Adrenal gland (tissue), 5 donors: ENCODE measurements at regions not wholly inside any gene's neighbourhood (a gene's known extent, or its start where the extent isn't known, plus 50 kb on each side); places are given as distances from the start of the nearest gene placed in this dataset.

Experiments
- CTCF ChIP-seq, 6 experiments: fragments of 450-650 bp in 4 of 6; fragments of 200-600 bp in 2 of 6; sonication (generic) in 1 of 6; IDR thresholded peaks; 1 replicate in 5 of 6; 2 replicates in 1 of 6; pipeline versions ENCODE4 v1.5.1 to v1.8.0; 2016 to 2021; ENCODE audit warnings: antibody characterized with exemption in 6 of 6, mild to moderate bottlenecking in 2 of 6, moderate library complexity in 1 of 6
- POLR2A ChIP-seq, 2 donors: fragments of 450-650 bp; IDR thresholded peaks; one replicate each; pipeline ENCODE4 v1.6.1; 2017; ENCODE audit warnings: antibody characterized with exemption in 2 of 2, mild to moderate bottlenecking in 2 of 2, moderate library complexity in 1 of 2
- donor health status: DM: no; HTN: no; CAD: no.

DNA sequence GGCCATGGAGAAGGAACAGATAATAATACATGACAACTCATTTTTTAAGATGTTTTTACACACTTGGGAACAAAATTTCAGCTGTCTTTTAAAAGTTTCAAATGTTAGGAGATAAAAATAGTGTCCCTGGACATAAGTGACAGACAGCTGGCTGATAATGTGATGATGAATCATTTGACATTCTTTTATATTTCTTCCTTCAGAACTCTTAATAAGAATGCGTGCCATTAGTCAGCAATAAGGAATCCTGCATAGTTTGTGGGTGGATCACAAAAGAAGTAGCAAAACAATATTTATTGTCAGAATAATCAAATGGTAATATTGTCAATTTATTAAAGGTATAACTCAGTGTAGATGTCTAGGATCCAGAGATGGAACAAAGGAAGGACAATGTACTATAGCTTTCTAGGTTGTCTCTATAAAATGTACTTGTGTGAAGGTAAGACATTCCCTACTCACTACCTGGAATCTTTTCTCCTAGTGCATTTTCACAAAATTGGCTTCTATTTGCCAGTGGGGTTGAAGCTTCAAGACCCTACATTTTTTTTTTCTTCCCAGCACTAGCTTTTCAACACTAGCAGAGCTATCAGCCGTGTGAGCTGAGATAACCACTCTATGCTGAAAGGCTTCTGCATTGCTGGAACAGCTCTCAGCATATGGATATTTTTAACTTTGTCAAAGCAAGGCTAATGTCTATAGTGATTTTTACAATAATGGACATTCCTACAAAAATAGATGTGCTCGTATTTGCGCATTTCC lies 175.6 kb upstream of the SLITRK6 start:
- TF ChIP-seq CTCF (IDR thresholded peaks at IDR 0.05): no peak
- no peak for TF ChIP-seq POLR2A (IDR thresholded peaks at IDR 0.05)
